ENCODE measurements at regions not wholly inside any gene's neighbourhood (a gene's known extent, or its start where the extent isn't known, plus 50 kb on each side); places are given as distances from the start of the nearest gene placed in this dataset.

DNA sequence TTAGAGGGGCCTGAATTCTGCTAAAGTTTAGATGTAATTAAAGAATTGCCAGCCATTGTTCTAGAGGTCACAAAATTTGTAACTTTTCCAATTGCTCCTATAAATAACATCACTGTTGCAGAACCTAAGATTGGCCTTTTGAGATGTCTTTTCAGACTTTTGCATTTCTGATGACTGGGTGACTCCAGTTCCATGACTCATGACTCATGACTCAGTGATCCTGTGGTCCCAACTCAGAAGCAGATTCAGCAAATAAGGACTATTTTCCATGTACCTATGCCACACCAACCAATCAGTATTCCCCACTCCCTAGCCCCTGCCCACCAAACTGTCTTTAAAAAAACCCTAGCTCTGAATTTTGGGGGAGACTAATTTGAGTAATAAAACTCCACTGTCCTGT, 740.9 kb downstream of the CDH8 start:
- H3K27ac Mint-ChIP-seq, result no peak overlapping the region

DNA sequence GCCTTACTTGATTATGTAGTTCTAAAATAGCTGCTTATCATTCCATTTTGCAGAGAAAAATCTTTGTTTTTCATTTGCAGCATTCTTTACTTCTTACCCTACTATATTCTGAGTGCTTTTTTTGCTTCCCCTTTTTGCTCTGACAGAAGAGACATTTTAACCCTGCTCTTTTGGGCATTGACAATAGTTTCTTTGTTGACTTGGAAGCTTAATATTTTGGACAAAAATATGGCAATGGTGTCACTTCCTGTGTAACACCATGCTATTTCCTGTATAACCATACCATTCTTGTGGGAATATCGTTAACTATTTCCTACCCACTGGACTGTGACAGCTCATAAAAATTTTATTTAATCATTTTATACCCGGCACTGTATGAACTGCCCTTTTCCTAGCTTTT, 747.1 kb downstream of the CDH8 start:
- no peaks in the 10 kb centered on the region for H3K36me3 Mint-ChIP-seq (ENCODE audit: low read depth)
- H3K27ac Mint-ChIP-seq, result no peak overlapping the region
- no peak for DNase-seq (ENCODE audit: low spot score)
- H3K4me1 Mint-ChIP-seq (ENCODE audit: low read depth), result no peaks in the 10 kb centered on the region
- intact Hi-C loops (cut with micrococcal nuclease), result no loop called here
- H3K9me3 Mint-ChIP-seq, result peaks cover 8% of the 10 kb centered on the region
- H3K4me3 Mint-ChIP-seq, result no peak overlapping the region
- no peaks in the 10 kb centered on the region for H3K27me3 Mint-ChIP-seq (ENCODE audit: insufficient read depth)

More for the DNA sequence above, 740.9 kb downstream of the CDH8 start:
- H3K4me3 Mint-ChIP-seq, result no peak overlapping the region
- intact Hi-C loops (cut with micrococcal nuclease), result no loop called here
- H3K27me3 Mint-ChIP-seq (ENCODE audit: insufficient read depth), result no peaks in the 10 kb centered on the region
- DNase-seq (ENCODE audit: low spot score), result no peak
- H3K36me3 Mint-ChIP-seq (ENCODE audit: low read depth), result no peaks in the 10 kb centered on the region
- H3K9me3 Mint-ChIP-seq, result peaks cover 27% of the 10 kb centered on the region
- H3K4me1 Mint-ChIP-seq (ENCODE audit: low read depth), result no peaks in the 10 kb centered on the region

DNA sequence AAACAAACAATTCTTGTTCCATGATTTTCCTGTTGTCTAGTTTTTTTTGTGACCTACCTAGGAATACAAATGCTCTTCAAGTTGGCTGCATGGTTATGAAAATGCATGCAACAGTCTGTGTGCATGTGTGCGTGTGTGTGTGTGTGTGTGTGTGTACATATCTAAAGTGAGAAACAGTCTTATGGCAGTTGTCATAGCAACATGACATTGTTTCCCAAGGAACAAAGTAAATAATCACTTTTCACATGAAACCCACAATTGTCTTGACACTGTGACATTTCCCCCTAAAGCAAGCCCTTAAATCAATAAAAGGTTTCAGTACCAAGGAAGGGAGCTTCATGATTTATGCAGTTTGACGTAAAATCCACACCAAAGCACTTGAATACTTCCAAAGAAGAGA, 758.4 kb downstream of the CDH8 start:
- Mint-ChIP-seq H3K4me1 (ENCODE audit: low read depth) (no peaks in the 10 kb centered on the region), H3K36me3 (ENCODE audit: low read depth) (no peaks in the 10 kb centered on the region), H3K27me3 (ENCODE audit: insufficient read depth) (no peaks in the 10 kb centered on the region), H3K9me3 (peaks cover 22% of the 10 kb centered on the region), H3K27ac (no peak overlapping the region), H3K4me3 (no peak overlapping the region)
- intact Hi-C loops (cut with micrococcal nuclease), result no loop called here
- no peak for DNase-seq (ENCODE audit: low spot score)

DNA sequence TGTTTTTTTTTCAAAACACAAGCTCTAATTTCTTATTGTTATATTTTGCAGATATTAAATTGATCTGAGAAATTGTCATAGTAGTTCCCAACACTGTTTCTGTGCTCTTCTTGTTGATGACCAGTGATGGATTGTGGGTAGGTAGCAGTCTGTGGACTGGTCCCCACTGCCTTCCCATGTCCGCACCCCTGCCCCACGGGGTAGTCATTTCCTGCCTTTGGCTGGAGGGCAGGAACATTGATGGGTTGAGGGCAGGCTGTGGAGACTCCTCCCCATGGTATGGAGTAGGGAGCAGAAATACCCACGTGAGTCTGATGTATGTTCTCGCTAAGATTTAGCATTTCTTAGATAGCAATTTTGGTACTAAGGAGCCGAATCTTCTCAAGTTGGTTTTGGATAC, 762.0 kb downstream of the CDH8 start:
- Mint-ChIP-seq H3K4me1 (ENCODE audit: low read depth) (no peaks in the 10 kb centered on the region), H3K36me3 (ENCODE audit: low read depth) (no peaks in the 10 kb centered on the region), H3K4me3 (no peak overlapping the region), H3K9me3 (peaks cover 20% of the 10 kb centered on the region), H3K27me3 (ENCODE audit: insufficient read depth) (no peaks in the 10 kb centered on the region), H3K27ac (no peak overlapping the region)
- no peak for DNase-seq (ENCODE audit: low spot score)
- intact Hi-C loops (cut with micrococcal nuclease), result no loop called here

DNA sequence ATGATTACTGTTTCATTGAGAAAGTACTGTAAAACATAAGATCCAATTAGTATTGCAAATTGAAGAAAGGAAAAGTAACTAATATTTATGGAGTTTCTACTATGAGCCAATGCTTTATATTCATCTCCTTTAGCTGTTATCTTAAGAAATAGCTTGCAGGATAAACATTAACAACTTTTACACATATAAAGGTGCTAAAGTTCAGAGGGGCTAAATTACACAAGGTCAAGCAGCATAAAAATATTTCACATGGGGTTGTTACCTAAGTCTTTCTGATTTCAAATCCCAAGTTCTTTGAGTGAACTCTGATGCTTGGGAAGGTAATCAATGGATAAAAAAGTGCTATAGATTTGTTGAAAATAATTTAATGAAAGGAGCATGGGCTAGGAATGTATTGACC, 765.5 kb downstream of the CDH8 start:
- intact Hi-C loops (cut with micrococcal nuclease), result no loop called here
- Mint-ChIP-seq H3K27me3 (ENCODE audit: insufficient read depth) (no peaks in the 10 kb centered on the region), H3K4me1 (ENCODE audit: low read depth) (no peaks in the 10 kb centered on the region), H3K9me3 (peaks cover 19% of the 10 kb centered on the region), H3K4me3 (no peak overlapping the region), H3K27ac (no peak overlapping the region), H3K36me3 (ENCODE audit: low read depth) (no peaks in the 10 kb centered on the region)
- no peak for DNase-seq (ENCODE audit: low spot score)

DNA sequence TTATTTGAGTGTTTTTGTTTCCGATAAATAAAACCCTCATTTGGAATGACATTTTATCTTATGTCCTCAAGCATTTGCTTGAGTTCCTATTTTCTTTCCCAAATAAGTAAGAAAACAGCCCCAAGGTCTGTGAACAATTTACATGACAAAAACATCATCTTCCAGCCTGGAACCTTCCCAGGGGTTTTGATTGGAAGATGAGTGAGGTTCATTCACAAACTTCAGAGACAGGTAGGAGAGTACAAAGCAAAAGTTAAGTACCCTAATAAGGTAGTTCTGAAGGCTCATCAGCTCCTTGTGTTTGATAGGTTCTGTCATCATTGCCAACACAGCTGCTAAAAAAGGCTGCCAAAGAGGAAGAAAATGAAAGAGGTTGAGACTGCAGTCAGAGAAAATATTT, 772.8 kb downstream of the CDH8 start:
- no peak overlapping the region for H3K4me3 Mint-ChIP-seq
- intact Hi-C loops (cut with micrococcal nuclease), result no loop called here
- no peak for DNase-seq (ENCODE audit: low spot score)

DNA sequence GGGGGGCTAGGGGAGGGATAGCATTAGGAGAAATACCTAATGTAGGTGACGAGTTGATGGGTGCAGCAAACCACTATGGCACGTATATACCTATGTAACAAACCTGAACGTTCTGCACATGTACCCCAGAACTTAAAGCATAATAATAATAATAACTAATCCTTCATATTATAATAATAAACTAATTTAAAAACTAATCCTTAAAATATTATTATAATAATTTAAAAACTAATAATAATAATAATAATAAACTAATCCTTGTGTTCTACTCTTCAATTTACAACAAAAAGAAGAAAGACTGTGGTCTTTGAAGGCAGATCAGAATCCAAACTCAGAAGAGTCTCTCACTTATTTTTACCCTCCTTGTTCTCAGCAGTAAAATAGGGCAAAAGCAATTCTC, 774.9 kb downstream of the CDH8 start:
- Mint-ChIP-seq H3K4me3 (no peak overlapping the region), H3K27ac (no peak overlapping the region), H3K27me3 (ENCODE audit: insufficient read depth) (no peaks in the 10 kb centered on the region), H3K4me1 (ENCODE audit: low read depth) (no peaks in the 10 kb centered on the region), H3K36me3 (ENCODE audit: low read depth) (no peaks in the 10 kb centered on the region), H3K9me3 (peaks cover 18% of the 10 kb centered on the region)
- DNase-seq (ENCODE audit: low spot score), result no peak
- intact Hi-C loops (cut with micrococcal nuclease), result no loop called here

More for the DNA sequence above, 772.8 kb downstream of the CDH8 start:
- Mint-ChIP-seq H3K9me3 (peaks cover 11% of the 10 kb centered on the region), H3K27me3 (ENCODE audit: insufficient read depth) (no peaks in the 10 kb centered on the region), H3K36me3 (ENCODE audit: low read depth) (no peaks in the 10 kb centered on the region), H3K27ac (no peak overlapping the region), H3K4me1 (ENCODE audit: low read depth) (no peaks in the 10 kb centered on the region)

DNA sequence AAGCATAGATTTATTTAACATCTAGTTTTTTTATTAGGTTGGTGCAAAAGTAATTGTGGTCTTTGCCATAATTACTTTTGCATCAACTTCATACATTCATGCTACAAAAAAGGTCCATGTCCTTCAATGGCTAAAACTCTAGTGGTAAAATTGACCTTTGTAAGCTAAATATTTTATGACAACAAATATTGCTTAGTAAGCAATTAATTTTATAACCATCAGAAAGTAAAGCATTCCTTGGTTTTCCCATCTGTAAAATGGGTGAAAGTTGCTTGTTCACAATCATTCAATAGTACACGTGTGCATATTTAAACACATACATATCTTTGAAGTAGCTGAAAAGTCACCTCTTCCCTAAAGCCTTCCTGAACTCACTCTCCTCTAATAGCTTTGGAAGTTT, 789.6 kb downstream of the CDH8 start:
- no peaks in the 10 kb centered on the region for H3K27me3 Mint-ChIP-seq (ENCODE audit: insufficient read depth)
- intact Hi-C loops (cut with micrococcal nuclease), result no loop called here
- no peak overlapping the region for H3K4me3 Mint-ChIP-seq

DNA sequence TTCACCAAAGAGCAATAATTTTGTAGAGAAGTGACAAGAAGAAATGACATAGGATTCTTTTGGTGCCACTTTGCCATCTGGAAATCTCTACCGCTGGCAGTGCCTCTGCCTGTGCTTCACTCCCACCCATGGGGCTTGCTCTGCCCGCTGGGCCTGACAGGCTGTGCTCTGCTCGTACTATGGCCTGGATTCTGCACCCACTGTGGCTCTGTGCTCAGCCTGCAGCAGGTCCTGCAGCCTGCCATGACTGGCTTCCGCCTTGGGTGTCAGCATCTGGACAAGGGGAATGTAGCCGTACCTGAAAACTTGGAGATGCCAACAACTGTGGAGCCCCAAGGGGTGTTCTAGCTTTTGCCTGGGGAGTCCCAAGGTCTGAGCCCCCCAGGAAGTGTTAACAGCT, 792.3 kb downstream of the CDH8 start:
- H3K27ac Mint-ChIP-seq, result no peak overlapping the region
- intact Hi-C loops (cut with micrococcal nuclease), result no loop called here
- no peak for DNase-seq (ENCODE audit: low spot score)
- H3K4me3 Mint-ChIP-seq, result no peak overlapping the region
- H3K27me3 Mint-ChIP-seq (ENCODE audit: insufficient read depth), result no peaks in the 10 kb centered on the region
- H3K9me3 Mint-ChIP-seq, result peaks cover 16% of the 10 kb centered on the region
- H3K4me1 Mint-ChIP-seq (ENCODE audit: low read depth), result no peaks in the 10 kb centered on the region
- no peaks in the 10 kb centered on the region for H3K36me3 Mint-ChIP-seq (ENCODE audit: low read depth)

More for the DNA sequence above, 789.6 kb downstream of the CDH8 start:
- H3K9me3 Mint-ChIP-seq, result peaks cover 15% of the 10 kb centered on the region
- no peaks in the 10 kb centered on the region for H3K4me1 Mint-ChIP-seq (ENCODE audit: low read depth)
- DNase-seq (ENCODE audit: low spot score), result no peak
- no peaks in the 10 kb centered on the region for H3K36me3 Mint-ChIP-seq (ENCODE audit: low read depth)
- no peak overlapping the region for H3K27ac Mint-ChIP-seq

DNA sequence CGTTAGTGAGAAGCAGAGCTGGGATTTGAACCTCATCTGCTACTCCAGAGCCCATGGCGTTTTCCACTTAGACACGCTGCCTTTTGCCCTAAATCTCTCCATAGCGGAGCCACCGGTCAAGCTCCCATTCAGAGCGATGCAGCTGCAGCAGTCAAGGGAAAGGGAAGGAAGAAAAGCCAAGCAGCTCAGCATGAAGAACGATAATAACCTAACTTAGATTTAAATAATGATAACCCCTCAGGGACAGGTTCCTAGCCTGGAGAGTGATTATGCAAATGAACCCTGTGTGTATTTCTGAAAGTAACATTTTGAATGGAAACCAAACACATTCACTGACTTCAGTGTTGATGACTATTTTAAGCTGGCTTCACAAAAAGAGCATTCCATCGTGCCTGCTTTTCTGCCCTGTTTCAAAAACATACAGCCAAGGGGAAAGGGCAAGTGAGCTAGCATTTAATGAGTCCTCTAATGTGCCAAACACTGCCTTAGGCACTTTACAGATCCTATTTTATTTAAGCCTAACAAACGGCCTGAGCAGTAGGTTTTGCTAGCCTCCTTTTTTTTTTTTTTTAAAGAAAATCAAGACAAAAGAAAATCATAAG, 798.3 kb downstream of the CDH8 start:
- Mint-ChIP-seq H3K36me3 (ENCODE audit: low read depth) (no peaks in the 10 kb centered on the region), H3K4me1 (ENCODE audit: low read depth) (no peaks in the 10 kb centered on the region), H3K9me3 (peaks cover 10% of the 10 kb centered on the region), H3K4me3 (no peak overlapping the region), H3K27ac (no peak overlapping the region), H3K27me3 (ENCODE audit: insufficient read depth) (no peaks in the 10 kb centered on the region)
- no peak for DNase-seq (ENCODE audit: low spot score)
- intact Hi-C loops (cut with micrococcal nuclease), result no loop called here

DNA sequence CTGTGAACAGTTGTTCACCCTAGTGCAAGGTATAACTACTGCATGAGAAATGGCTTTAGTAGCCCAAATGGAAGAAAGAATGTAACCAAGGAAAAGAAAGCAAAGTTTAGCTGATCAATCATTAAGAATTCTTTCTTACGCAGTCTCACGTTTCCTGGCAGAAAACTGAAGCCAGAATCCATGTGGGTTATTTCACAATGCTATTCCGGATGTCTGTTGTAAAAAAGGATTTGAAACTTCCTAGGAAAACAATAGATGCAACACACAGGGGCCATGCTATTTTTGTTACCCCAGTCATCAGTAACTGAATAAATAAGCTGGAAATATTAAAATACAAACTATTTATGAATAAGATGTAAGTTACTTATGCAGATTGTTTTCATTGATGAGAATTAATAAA, 802.5 kb downstream of the CDH8 start:
- Mint-ChIP-seq H3K27ac (no peak overlapping the region), H3K9me3 (peaks cover 11% of the 10 kb centered on the region), H3K4me3 (no peak overlapping the region), H3K4me1 (ENCODE audit: low read depth) (no peaks in the 10 kb centered on the region), H3K27me3 (ENCODE audit: insufficient read depth) (no peaks in the 10 kb centered on the region), H3K36me3 (ENCODE audit: low read depth) (no peaks in the 10 kb centered on the region)
- DNase-seq (ENCODE audit: low spot score), result no peak
- intact Hi-C loops (cut with micrococcal nuclease), result no loop called here

DNA sequence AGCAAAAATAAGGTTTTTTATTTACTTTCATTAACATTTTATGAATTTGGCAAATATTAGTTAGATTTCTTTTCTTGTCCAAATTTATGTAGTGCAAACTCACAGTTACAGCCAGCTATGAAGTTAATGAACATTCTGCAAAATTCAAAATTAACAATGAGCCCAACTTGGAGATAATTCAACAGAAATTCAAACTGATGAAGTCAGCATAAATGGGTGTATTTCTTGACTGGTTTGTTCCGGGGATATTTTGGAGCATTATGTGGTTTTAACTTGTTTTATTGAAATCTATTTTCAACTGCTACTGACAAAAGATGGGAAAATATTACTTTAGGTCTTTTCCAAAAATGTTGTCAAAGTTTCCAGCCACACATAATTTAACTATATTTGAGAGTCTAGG, 807.9 kb downstream of the CDH8 start:
- Mint-ChIP-seq H3K36me3 (ENCODE audit: low read depth) (no peaks in the 10 kb centered on the region), H3K27me3 (ENCODE audit: insufficient read depth) (no peaks in the 10 kb centered on the region), H3K9me3 (peaks cover 11% of the 10 kb centered on the region), H3K27ac (no peak overlapping the region), H3K4me1 (ENCODE audit: low read depth) (no peaks in the 10 kb centered on the region), H3K4me3 (no peak overlapping the region)
- no peak for DNase-seq (ENCODE audit: low spot score)
- intact Hi-C loops (cut with micrococcal nuclease), result no loop called here

DNA sequence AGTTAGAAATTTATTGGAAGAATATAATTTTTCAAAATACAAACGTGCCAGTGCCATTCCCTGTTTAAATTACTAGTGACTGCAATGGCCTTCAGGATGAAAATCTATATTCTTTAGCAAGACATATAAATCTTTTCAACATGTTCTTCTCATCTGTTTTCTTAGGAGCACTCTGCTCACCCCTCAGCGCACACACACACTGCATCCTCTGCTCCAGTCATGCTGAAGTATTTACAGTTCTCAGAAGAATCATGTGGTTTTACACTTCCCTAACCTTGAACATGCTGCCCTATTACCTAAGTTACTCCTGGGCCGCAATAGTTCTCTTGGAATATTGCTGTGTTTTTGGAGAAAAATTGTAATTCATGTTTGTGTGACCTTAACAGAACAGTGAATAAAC, 820.6 kb downstream of the CDH8 start:
- Mint-ChIP-seq H3K4me3 (no peak overlapping the region), H3K36me3 (ENCODE audit: low read depth) (no peaks in the 10 kb centered on the region), H3K4me1 (ENCODE audit: low read depth) (no peaks in the 10 kb centered on the region), H3K9me3 (peaks cover 22% of the 10 kb centered on the region), H3K27me3 (ENCODE audit: insufficient read depth) (no peaks in the 10 kb centered on the region), H3K27ac (no peak overlapping the region)
- DNase-seq (ENCODE audit: low spot score), result no peak
- intact Hi-C loops (cut with micrococcal nuclease), result no loop called here

DNA sequence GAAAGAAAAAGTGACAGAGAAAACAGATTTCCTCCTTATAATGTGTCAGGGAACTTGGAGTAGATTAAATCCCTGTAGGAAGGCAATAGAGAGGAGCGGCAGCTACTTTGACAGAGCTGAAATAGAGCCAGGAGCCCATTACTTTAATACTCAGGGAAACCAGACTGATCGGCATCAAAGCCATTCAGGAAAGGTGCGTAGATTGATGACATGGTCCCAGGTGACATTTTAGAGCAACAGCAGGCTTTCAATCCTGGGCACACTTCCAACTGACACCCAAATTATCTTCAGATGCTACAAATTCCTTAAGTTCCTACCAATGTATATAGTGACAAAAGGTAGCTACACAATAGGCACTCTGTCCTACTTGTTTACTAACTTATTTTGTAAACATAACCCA, 821.5 kb downstream of the CDH8 start:
- intact Hi-C loops (cut with micrococcal nuclease), result no loop called here
- Mint-ChIP-seq H3K36me3 (ENCODE audit: low read depth) (no peaks in the 10 kb centered on the region), H3K9me3 (peaks cover 22% of the 10 kb centered on the region), H3K27me3 (ENCODE audit: insufficient read depth) (no peaks in the 10 kb centered on the region), H3K4me3 (no peak overlapping the region), H3K27ac (no peak overlapping the region), H3K4me1 (ENCODE audit: low read depth) (no peaks in the 10 kb centered on the region)
- no peak for DNase-seq (ENCODE audit: low spot score)
